ENCODE measurements at regions not wholly inside any gene's neighbourhood (a gene's known extent, or its start where the extent isn't known, plus 50 kb on each side); places are given as distances from the start of the nearest gene placed in this dataset.

DNA sequence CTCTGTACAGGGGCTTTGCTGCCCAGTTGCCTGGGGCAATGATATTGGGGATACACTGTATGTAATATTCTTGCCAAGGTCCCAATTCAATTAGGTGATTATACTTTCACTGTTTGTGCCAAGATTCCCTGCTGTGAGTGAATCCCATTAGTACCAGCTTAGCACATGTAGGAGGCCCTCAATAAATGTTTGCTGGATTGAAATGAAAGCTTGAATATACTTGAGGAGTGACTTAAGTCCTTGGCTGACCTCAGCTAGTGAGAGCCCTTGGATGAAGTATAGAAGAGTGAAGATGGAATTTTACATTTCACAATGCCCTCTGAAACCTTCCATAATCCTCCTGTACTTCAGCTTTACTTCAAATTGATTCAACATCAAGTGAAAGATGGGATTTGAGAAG, 102.9 kb downstream of the GATA6 start:
- Histone ChIP-seq H2BK120ac (ENCODE audit: low read depth, low read length, poor library complexity, severe bottlenecking) (no peak overlapping the region), H3K27me3 (ENCODE audit: insufficient read depth, low read length) (peaks cover 3% of the 10 kb centered on the region; the same call in 1 of the 2 replicates), H3K79me1 (ENCODE audit: insufficient read depth, low read depth, low read length, poor library complexity, severe bottlenecking) (no peaks in the 10 kb centered on the region), H3T11ph (ENCODE audit: low read length) (no peak overlapping the region), H3K23me2 (ENCODE audit: insufficient read length, low read depth, low read length, poor library complexity, severe bottlenecking) (no peaks in the 10 kb centered on the region), H2AFZ (ENCODE audit: low read length) (no peak overlapping the region), H3K9ac (ENCODE audit: extremely low read depth, insufficient read length, low read length) (no peak overlapping the region), H2AK5ac (ENCODE audit: insufficient read length, low read length) (no peak overlapping the region), H3K23ac (ENCODE audit: insufficient read length, low read depth, low read length) (no peak overlapping the region), H3K18ac (ENCODE audit: insufficient read length, low read depth, low read length) (no peak overlapping the region), H3K14ac (ENCODE audit: insufficient read depth, low read length) (no peak overlapping the region), H3K9me3 (ENCODE audit: control insufficient read depth, low read depth, low read length) (no peaks in the 10 kb centered on the region), H2BK20ac (ENCODE audit: low read depth, low read length, poor library complexity, severe bottlenecking) (no peak overlapping the region), H3K4me1 (ENCODE audit: insufficient read depth, low read length) (no peaks in the 10 kb centered on the region), H3K4ac (ENCODE audit: low read depth, low read length) (no peak overlapping the region), H4K5ac (ENCODE audit: insufficient read length, low read depth, low read length) (no peak overlapping the region), H4K8ac (replicated peaks; ENCODE audit: insufficient read length, low read depth, low read length) (no peak overlapping the region), H4K91ac (ENCODE audit: insufficient read length, low read depth, low read length) (no peak overlapping the region), H3K27ac (ENCODE audit: insufficient read length, low read depth, low read length) (no peak overlapping the region), H3K4me2 (ENCODE audit: insufficient read depth, insufficient read length, low read length) (no peak overlapping the region), H2BK5ac (ENCODE audit: insufficient read length, low read length) (no peak overlapping the region), H4K20me1 (ENCODE audit: control insufficient read depth, insufficient read depth, insufficient read length) (no peaks in the 10 kb centered on the region), H3K79me2 (ENCODE audit: insufficient read depth, low read length) (no peaks in the 10 kb centered on the region), H2BK12ac (ENCODE audit: insufficient read length, low read depth, low read length) (no peak overlapping the region), H2BK15ac (ENCODE audit: low read depth, low read length) (no peak overlapping the region), H3K56ac (ENCODE audit: insufficient read length, low read depth, low read length) (no peak overlapping the region)
- peaks cover 4 to 6% of the 10 kb centered on the region in 2 experiments; a peak in 4 of 5 replicates for H3K9me3 Mint-ChIP-seq
- TF ChIP-seq, protein P1, sequence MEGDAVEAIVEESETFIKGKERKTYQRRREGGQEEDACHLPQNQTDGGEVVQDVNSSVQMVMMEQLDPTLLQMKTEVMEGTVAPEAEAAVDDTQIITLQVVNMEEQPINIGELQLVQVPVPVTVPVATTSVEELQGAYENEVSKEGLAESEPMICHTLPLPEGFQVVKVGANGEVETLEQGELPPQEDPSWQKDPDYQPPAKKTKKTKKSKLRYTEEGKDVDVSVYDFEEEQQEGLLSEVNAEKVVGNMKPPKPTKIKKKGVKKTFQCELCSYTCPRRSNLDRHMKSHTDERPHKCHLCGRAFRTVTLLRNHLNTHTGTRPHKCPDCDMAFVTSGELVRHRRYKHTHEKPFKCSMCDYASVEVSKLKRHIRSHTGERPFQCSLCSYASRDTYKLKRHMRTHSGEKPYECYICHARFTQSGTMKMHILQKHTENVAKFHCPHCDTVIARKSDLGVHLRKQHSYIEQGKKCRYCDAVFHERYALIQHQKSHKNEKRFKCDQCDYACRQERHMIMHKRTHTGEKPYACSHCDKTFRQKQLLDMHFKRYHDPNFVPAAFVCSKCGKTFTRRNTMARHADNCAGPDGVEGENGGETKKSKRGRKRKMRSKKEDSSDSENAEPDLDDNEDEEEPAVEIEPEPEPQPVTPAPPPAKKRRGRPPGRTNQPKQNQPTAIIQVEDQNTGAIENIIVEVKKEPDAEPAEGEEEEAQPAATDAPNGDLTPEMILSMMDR (conservative IDR thresholded peaks at IDR 0.05): no peak
- H3K36me3 Mint-ChIP-seq (ENCODE audit: insufficient read depth in 1 of 3, low read depth in 3 of 3): no peaks in the 10 kb centered on the region; a peak in 1 of 7 replicates
- no peak overlapping the region for H3K4me3 Mint-ChIP-seq
- no peak for DNase-seq
- H3K27ac Mint-ChIP-seq: no peak overlapping the region
- H3K27me3 Mint-ChIP-seq (ENCODE audit: low read depth): peaks cover 31% of the 10 kb centered on the region
- no peaks in the 10 kb centered on the region; a peak in 1 of 4 replicates for H3K4me1 Mint-ChIP-seq
